CD4-positive, CD25-positive, alpha-beta regulatory T cell (primary cell): ENCODE measurements at regions not wholly inside any gene's neighbourhood (a gene's known extent, or its start where the extent isn't known, plus 50 kb on each side); places are given as distances from the start of the nearest gene placed in this dataset.
"Not testable (repeated sequence)": the region's sequence is repeated elsewhere in the genome, so short reads cannot be mapped to it uniquely, and the experiment has no call there.

Source experiments
- ATAC-seq, 2 donors: fragments of 150-1000 bp; cut with Tn5 transposase; one replicate each; pipeline ENCODE4 v1.10.0; 2021; ENCODE audit warnings: low read depth in 2 of 2, moderate number of reproducible peaks in 2 of 2, moderate library complexity in 1 of 2
- DNase-seq, 3 donors: peaks; one replicate each; pipeline versions ENCODE4 v3.0.0 to v3.0.0-alpha.2; 2012 to 2022; ENCODE audit warnings: mixed read lengths in 1 of 3
- H3K27ac ChIP-seq: one replicate; pipeline ENCODE4 v1.7.0; 2013; ENCODE audit warnings: mild to moderate bottlenecking, low read length; ENCODE audit not compliant: insufficient read depth, poor library complexity, severe bottlenecking
- H3K27me3 ChIP-seq: one replicate; pipeline ENCODE4 v1.7.0; 2013; ENCODE audit warnings: low read length; ENCODE audit not compliant: control insufficient read depth, insufficient read depth
- H3K36me3 ChIP-seq: one replicate; pipeline ENCODE4 v1.7.0; 2013; ENCODE audit warnings: mild to moderate bottlenecking, low read length, moderate library complexity; ENCODE audit not compliant: control insufficient read depth, insufficient read depth
- H3K4me1 ChIP-seq: 2 replicates; pipeline ENCODE4 v1.7.0; 2013; ENCODE audit warnings: mild to moderate bottlenecking, low read length; ENCODE audit not compliant: insufficient read depth, control insufficient read depth, poor library complexity, severe bottlenecking
- H3K4me3 ChIP-seq: one replicate; pipeline ENCODE4 v1.7.0; 2013; ENCODE audit warnings: low read depth, mild to moderate bottlenecking, low read length, moderate library complexity
- H3K9me3 ChIP-seq, 2 experiments: 1 replicate in 1 of 2; 2 replicates in 1 of 2; pipeline ENCODE4 v1.7.0; 2013; ENCODE audit warnings: low read length in 2 of 2, mild to moderate bottlenecking in 1 of 2, moderate library complexity in 1 of 2; ENCODE audit not compliant: control insufficient read depth in 2 of 2
- H3K27ac Mint-ChIP-seq, 3 donors: one replicate each; pipeline ENCODE4 v1.8.0; 2020 to 2022; ENCODE audit warnings: mild to moderate bottlenecking in 3 of 3, mixed read lengths in 3 of 3, moderate library complexity in 2 of 3
- H3K27me3 Mint-ChIP-seq: one replicate; pipeline ENCODE4 v1.8.0; 2022; ENCODE audit warnings: mild to moderate bottlenecking, mixed read lengths
- H3K36me3 Mint-ChIP-seq: one replicate; pipeline ENCODE4 v1.8.0; 2020; ENCODE audit warnings: mixed read lengths
- H3K4me1 Mint-ChIP-seq, 4 donors: one replicate each; pipeline ENCODE4 v1.8.0; 2020 to 2022; ENCODE audit warnings: mixed read lengths in 4 of 4, mild to moderate bottlenecking in 1 of 4
- H3K4me3 Mint-ChIP-seq, 4 donors: one replicate each; pipeline ENCODE4 v1.8.0; 2020 to 2022; ENCODE audit warnings: mild to moderate bottlenecking in 4 of 4, mixed read lengths in 4 of 4, moderate library complexity in 3 of 4
- H3K9me3 Mint-ChIP-seq, 7 donors: one replicate each; pipeline ENCODE4 v1.8.0; 2020 to 2022; ENCODE audit warnings: mixed read lengths in 7 of 7, mild to moderate bottlenecking in 3 of 7, moderate library complexity in 2 of 7

- DNase-seq (no peak), ATAC-seq (no peak)
- H3K4me3 Mint-ChIP-seq, result no peak overlapping the region
- H3K4me1 ChIP-seq, result no peaks in the 10 kb centered on the region
- no peaks in the 10 kb centered on the region for H3K36me3 Mint-ChIP-seq
- H3K4me1 Mint-ChIP-seq, result peaks cover 0 to 6% (median 0%) of the 10 kb centered on the region in 4 donors
- no peak overlapping the region for H3K27ac ChIP-seq
- H3K27me3 ChIP-seq, result peaks cover 7% of the 10 kb centered on the region
- H3K27me3 Mint-ChIP-seq, result peaks cover 17% of the 10 kb centered on the region
- no peaks in the 10 kb centered on the region for H3K36me3 ChIP-seq
- H3K4me3 ChIP-seq, result no peak overlapping the region
- H3K9me3 Mint-ChIP-seq, result peaks cover 0 to 3% (median 0%) of the 10 kb centered on the region in 7 donors
- H3K9me3 ChIP-seq, result no peaks in the 10 kb centered on the region
- H3K27ac Mint-ChIP-seq, result no peak overlapping the region
Measured at GRCh38 chr13:21235174-21235573, 58.7 kb downstream of the MRPL57 start.

- ATAC-seq (no peak), DNase-seq (no peak)
- no peak overlapping the region for H3K4me3 Mint-ChIP-seq
- H3K36me3 ChIP-seq, result no peaks in the 10 kb centered on the region
- H3K27me3 ChIP-seq, result peaks cover 4% of the 10 kb centered on the region
- H3K27ac Mint-ChIP-seq, result no peak overlapping the region
- H3K9me3 ChIP-seq, result no peaks in the 10 kb centered on the region
- H3K4me1 Mint-ChIP-seq, result peaks cover 0 to 5% (median 0%) of the 10 kb centered on the region in 4 donors
- H3K36me3 Mint-ChIP-seq, result no peaks in the 10 kb centered on the region
- peaks cover 0 to 3% (median 0%) of the 10 kb centered on the region in 7 donors for H3K9me3 Mint-ChIP-seq
- no peaks in the 10 kb centered on the region for H3K4me1 ChIP-seq
- H3K4me3 ChIP-seq, result no peak overlapping the region
- H3K27me3 Mint-ChIP-seq, result peaks cover 13% of the 10 kb centered on the region
- H3K27ac ChIP-seq, result no peak overlapping the region
Measured at GRCh38 chr13:21237081-21237480, 60.6 kb downstream of the MRPL57 start.

- no peaks in the 10 kb centered on the region for H3K9me3 ChIP-seq
- ATAC-seq, result no peak
- peaks cover 4% of the 10 kb centered on the region for H3K27me3 ChIP-seq
- Mint-ChIP-seq H3K4me1 (no peaks in the 10 kb centered on the region), H3K27ac (no peak overlapping the region), H3K9me3 (peaks cover 0 to 3% (median 0%) of the 10 kb centered on the region in 7 donors), H3K27me3 (peaks cover 13% of the 10 kb centered on the region), H3K36me3 (no peaks in the 10 kb centered on the region), H3K4me3 (no peak overlapping the region)
- H3K4me1 ChIP-seq, result no peaks in the 10 kb centered on the region
- DNase-seq, result no peak
- H3K27ac ChIP-seq, result no peak overlapping the region
- H3K36me3 ChIP-seq, result no peaks in the 10 kb centered on the region
- H3K4me3 ChIP-seq, result no peak overlapping the region
Measured at GRCh38 chr13:21238267-21238666, 61.8 kb downstream of the MRPL57 start.

GRCh38 chr13:21240586-21240985 is 64.1 kb downstream of the MRPL57 start:
- Histone ChIP-seq H3K36me3 (no peaks in the 10 kb centered on the region), H3K27me3 (no peaks in the 10 kb centered on the region), H3K4me3 (no peak overlapping the region), H3K9me3 (no peaks in the 10 kb centered on the region), H3K4me1 (no peaks in the 10 kb centered on the region), H3K27ac (no peak overlapping the region)
- no peaks in the 10 kb centered on the region for H3K4me1 Mint-ChIP-seq
- H3K27ac Mint-ChIP-seq, result no peak overlapping the region
- peaks cover 0 to 3% (median 0%) of the 10 kb centered on the region in 7 donors for H3K9me3 Mint-ChIP-seq
- ATAC-seq, result no peak
- H3K27me3 Mint-ChIP-seq, result no peaks in the 10 kb centered on the region
- no peaks in the 10 kb centered on the region for H3K36me3 Mint-ChIP-seq
- DNase-seq, result no peak
- no peak overlapping the region for H3K4me3 Mint-ChIP-seq

GRCh38 chr13:21242236-21242635 is 65.8 kb downstream of the MRPL57 start:
- Histone ChIP-seq H3K9me3 (no peaks in the 10 kb centered on the region), H3K27ac (no peak overlapping the region), H3K36me3 (no peaks in the 10 kb centered on the region), H3K4me1 (no peaks in the 10 kb centered on the region), H3K4me3 (no peak overlapping the region), H3K27me3 (peaks cover 5% of the 10 kb centered on the region)
- Mint-ChIP-seq H3K27ac (no peak overlapping the region), H3K4me3 (no peak overlapping the region), H3K36me3 (no peaks in the 10 kb centered on the region), H3K27me3 (peaks cover 4% of the 10 kb centered on the region), H3K4me1 (no peaks in the 10 kb centered on the region), H3K9me3 (peaks cover 0 to 3% (median 0%) of the 10 kb centered on the region in 7 donors)
- DNase-seq, result no peak
- no peak for ATAC-seq

GRCh38 chr13:21243045-21243897 is 66.8 kb downstream of the MRPL57 start:
- no peak for DNase-seq
- no peaks in the 10 kb centered on the region for H3K4me1 Mint-ChIP-seq
- no peaks in the 10 kb centered on the region for H3K36me3 Mint-ChIP-seq
- Histone ChIP-seq H3K27me3 (peaks cover 5% of the 10 kb centered on the region), H3K9me3 (no peaks in the 10 kb centered on the region), H3K4me1 (no peaks in the 10 kb centered on the region), H3K27ac (no peak overlapping the region), H3K36me3 (no peaks in the 10 kb centered on the region), H3K4me3 (no peak overlapping the region)
- H3K27me3 Mint-ChIP-seq, result peaks cover 10% of the 10 kb centered on the region
- H3K4me3 Mint-ChIP-seq, result no peak overlapping the region
- no peak for ATAC-seq
- H3K27ac Mint-ChIP-seq, result no peak overlapping the region
- H3K9me3 Mint-ChIP-seq, result no peaks in the 10 kb centered on the region

- not testable (repeated sequence) for H3K4me1 ChIP-seq
Measured at GRCh38 chr13:21243898-21244184, 67.4 kb downstream of the MRPL57 start.

GRCh38 chr13:21246761-21247452 is 70.4 kb downstream of the MRPL57 start:
- Histone ChIP-seq H3K27ac (no peak overlapping the region), H3K9me3 (no peaks in the 10 kb centered on the region), H3K36me3 (no peaks in the 10 kb centered on the region), H3K27me3 (peaks cover 8% of the 10 kb centered on the region), H3K4me3 (no peak overlapping the region), H3K4me1 (no peaks in the 10 kb centered on the region)
- Mint-ChIP-seq H3K4me1 (no peaks in the 10 kb centered on the region), H3K4me3 (no peak overlapping the region), H3K9me3 (peaks cover 0 to under 1% (median 0%) of the 10 kb centered on the region in 7 donors), H3K36me3 (no peaks in the 10 kb centered on the region), H3K27ac (no peak overlapping the region), H3K27me3 (peaks cover 23% of the 10 kb centered on the region)
- DNase-seq (no peak), ATAC-seq (no peak)

More at GRCh38 chr13:21243898-21244184, 67.4 kb downstream of the MRPL57 start:
- not testable (repeated sequence) for H3K4me1 Mint-ChIP-seq, H3K9me3 Mint-ChIP-seq, H3K27ac Mint-ChIP-seq, H3K36me3 Mint-ChIP-seq, H3K4me3 ChIP-seq, DNase-seq, H3K4me3 Mint-ChIP-seq, H3K27me3 ChIP-seq, H3K36me3 ChIP-seq, ATAC-seq, H3K27ac ChIP-seq, H3K9me3 ChIP-seq
- H3K27me3 Mint-ChIP-seq, result peaks cover 15% of the 10 kb centered on the region
